ENCODE measurements at regions not wholly inside any gene's neighbourhood (a gene's known extent, or its start where the extent isn't known, plus 50 kb on each side); places are given as distances from the start of the nearest gene placed in this dataset.
"Not testable (repeated sequence)": the region's sequence is repeated elsewhere in the genome, so short reads cannot be mapped to it uniquely, and the experiment has no call there.

DNA sequence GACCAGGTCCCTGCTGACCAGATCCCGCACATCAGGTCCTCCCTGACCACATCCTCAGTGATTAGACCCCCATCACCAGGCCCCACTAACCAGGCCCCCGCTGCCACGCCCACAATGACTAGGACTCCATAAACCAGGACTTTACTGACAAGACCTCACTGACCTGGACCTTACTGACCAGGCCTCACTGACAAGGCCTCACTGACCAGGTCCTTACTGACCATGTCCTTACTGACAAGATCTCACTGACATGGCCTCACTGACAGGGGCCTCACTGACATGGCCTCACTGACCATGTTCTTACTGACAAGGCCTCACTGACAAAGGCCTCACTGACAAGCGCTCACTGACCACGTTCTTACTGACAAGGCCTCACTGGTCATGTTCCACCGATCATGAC, 107.9 kb upstream of the TEKT4 start:
- peaks cover 10% of the 10 kb centered on the region for H3K9me3 ChIP-seq (ENCODE audit: control insufficient read depth, insufficient read depth, low read length)
- intact Hi-C loops (cut with micrococcal nuclease): no loop called here
- DNase-seq (no peak), ATAC-seq (ENCODE audit: low read depth) (no peak)
- TF ChIP-seq CEBPB (IDR thresholded peaks at IDR 0.05; ENCODE audit: low read depth, low read length) (no peak), POLR2A (IDR thresholded peaks at IDR 0.05; ENCODE audit: low read depth, low read length) (no peak), RFX5 (IDR thresholded peaks at IDR 0.05; ENCODE audit: low read depth, low read length) (no peak), BHLHE40 (IDR thresholded peaks at IDR 0.05; ENCODE audit: low read depth, low read length) (no peak)
- TF ChIP-seq, protein P1, sequence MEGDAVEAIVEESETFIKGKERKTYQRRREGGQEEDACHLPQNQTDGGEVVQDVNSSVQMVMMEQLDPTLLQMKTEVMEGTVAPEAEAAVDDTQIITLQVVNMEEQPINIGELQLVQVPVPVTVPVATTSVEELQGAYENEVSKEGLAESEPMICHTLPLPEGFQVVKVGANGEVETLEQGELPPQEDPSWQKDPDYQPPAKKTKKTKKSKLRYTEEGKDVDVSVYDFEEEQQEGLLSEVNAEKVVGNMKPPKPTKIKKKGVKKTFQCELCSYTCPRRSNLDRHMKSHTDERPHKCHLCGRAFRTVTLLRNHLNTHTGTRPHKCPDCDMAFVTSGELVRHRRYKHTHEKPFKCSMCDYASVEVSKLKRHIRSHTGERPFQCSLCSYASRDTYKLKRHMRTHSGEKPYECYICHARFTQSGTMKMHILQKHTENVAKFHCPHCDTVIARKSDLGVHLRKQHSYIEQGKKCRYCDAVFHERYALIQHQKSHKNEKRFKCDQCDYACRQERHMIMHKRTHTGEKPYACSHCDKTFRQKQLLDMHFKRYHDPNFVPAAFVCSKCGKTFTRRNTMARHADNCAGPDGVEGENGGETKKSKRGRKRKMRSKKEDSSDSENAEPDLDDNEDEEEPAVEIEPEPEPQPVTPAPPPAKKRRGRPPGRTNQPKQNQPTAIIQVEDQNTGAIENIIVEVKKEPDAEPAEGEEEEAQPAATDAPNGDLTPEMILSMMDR (conservative IDR thresholded peaks at IDR 0.05; ENCODE audit: low read depth, low read length): no peak
- 62% methylated on average over 3 of the region's 6 CpGs; no CpG with 5 or more reads in 1 of the 2 experiments for WGBS, 2 experiments (ENCODE audit: extremely low coverage in 2 of 2, insufficient read length in 1 of 2)
- no peak overlapping the region for H3K14ac ChIP-seq (replicated peaks; ENCODE audit: low read depth, low read length)
- no peak overlapping the region for H2BK5ac ChIP-seq (ENCODE audit: low read depth, low read length, poor library complexity, severe bottlenecking)
- H3K36me3 ChIP-seq (ENCODE audit: control insufficient read depth, insufficient read depth, low read length): no peaks in the 10 kb centered on the region
- H3K23ac ChIP-seq (ENCODE audit: low read depth, low read length): no peak overlapping the region
- no peak overlapping the region for H3K27ac ChIP-seq (ENCODE audit: insufficient read depth, low read length)
- H3K9me1 ChIP-seq (ENCODE audit: insufficient read depth, low read length): no peaks in the 10 kb centered on the region
- no peaks in the 10 kb centered on the region for H3K27me3 ChIP-seq (ENCODE audit: control insufficient read depth, insufficient read depth, low read length)
- no peak overlapping the region for H2BK120ac ChIP-seq (ENCODE audit: low read depth, low read length)
- H3K9ac ChIP-seq (ENCODE audit: low read depth, low read length): no peak overlapping the region
- H3K79me1 ChIP-seq (ENCODE audit: low read depth in 1 of 2, low read length in 2 of 2): no peaks in the 10 kb centered on the region
- no peak overlapping the region for H3K4me3 ChIP-seq (ENCODE audit: insufficient read depth, low read depth, low read length)
- H3K4me1 ChIP-seq (ENCODE audit: control insufficient read depth, insufficient read depth, low read length): no peaks in the 10 kb centered on the region
- H4K20me1 ChIP-seq (ENCODE audit: insufficient read depth, low read length): no peaks in the 10 kb centered on the region
- H2AK5ac ChIP-seq (ENCODE audit: low read depth, low read length): no peak overlapping the region
- no TSS peak for BruUV-seq (replicated peaks)
- H4K91ac ChIP-seq (ENCODE audit: insufficient read depth, low read depth, low read length): no peak overlapping the region
- no peak overlapping the region for H4K5ac ChIP-seq (ENCODE audit: low read depth, low read length)
- no peak overlapping the region for H3K56ac ChIP-seq (ENCODE audit: extremely low read depth, insufficient read depth, low read length)
- no peak overlapping the region for H2AK9ac ChIP-seq (replicated peaks; ENCODE audit: low read depth, low read length, poor library complexity)
- dilution Hi-C loops (cut with HindIII; ENCODE audit: low sequenced_read_pairs, unreplicated experiment): no loop called here
- H4K8ac ChIP-seq (ENCODE audit: low read depth in 2 of 2, low read length in 2 of 2): no peak overlapping the region
- no peak overlapping the region for H2BK20ac ChIP-seq (ENCODE audit: low read depth, low read length)
- no peak overlapping the region for H2BK15ac ChIP-seq (ENCODE audit: low read depth, low read length)
- ChIA-PET CTCF (no interaction called here), POLR2A (ENCODE audit: unreplicated experiment) (no interaction called here)
- H3K4me2 ChIP-seq (ENCODE audit: low read depth, low read length): no peak overlapping the region
- no peak overlapping the region for H3K18ac ChIP-seq (ENCODE audit: low read depth, low read length)
- H2AFZ ChIP-seq (replicated peaks; ENCODE audit: low read length, poor library complexity): no peak overlapping the region
- in situ Hi-C loops (cut with MboI; ENCODE audit: low sequenced_read_pairs): no loop called here
- no peak overlapping the region for H3K4ac ChIP-seq (ENCODE audit: low read depth, low read length)

DNA sequence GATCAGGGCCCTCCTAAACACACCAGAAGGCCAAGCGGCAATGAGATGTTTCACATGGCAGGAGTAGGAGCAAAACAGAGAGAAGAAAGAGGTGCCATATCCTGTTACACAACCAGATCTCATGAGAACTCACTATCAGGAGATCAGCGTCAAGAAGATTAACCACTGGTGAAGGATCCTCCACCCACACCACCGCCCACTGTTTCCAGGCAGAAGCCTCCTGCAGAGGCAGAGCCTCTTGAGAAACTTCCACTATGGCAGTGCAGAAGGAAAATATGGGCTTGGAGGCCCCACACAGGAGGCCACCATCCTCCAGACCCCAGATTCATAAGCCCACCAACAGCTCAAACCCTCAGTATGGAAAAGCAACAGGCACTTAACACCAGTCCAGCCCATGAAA, 106.9 kb upstream of the TEKT4 start:
- H3K56ac ChIP-seq (ENCODE audit: extremely low read depth, insufficient read depth, low read length); H3K36me3 ChIP-seq (ENCODE audit: control insufficient read depth, insufficient read depth, low read length); H4K8ac ChIP-seq (ENCODE audit: low read depth in 2 of 2, low read length in 2 of 2); H2BK5ac ChIP-seq (ENCODE audit: low read depth, low read length, poor library complexity, severe bottlenecking); H3K4me1 ChIP-seq (ENCODE audit: control insufficient read depth, insufficient read depth, low read length); H2BK120ac ChIP-seq (ENCODE audit: low read depth, low read length); POLR2A ChIA-PET (ENCODE audit: unreplicated experiment); H2AK5ac ChIP-seq (ENCODE audit: low read depth, low read length); H3K4me3 ChIP-seq (ENCODE audit: insufficient read depth, low read depth, low read length); H2BK15ac ChIP-seq (ENCODE audit: low read depth, low read length); H4K20me1 ChIP-seq (ENCODE audit: insufficient read depth, low read length); BruUV-seq (replicated peaks); in situ Hi-C loops (cut with MboI; ENCODE audit: low sequenced_read_pairs); H3K18ac ChIP-seq (ENCODE audit: low read depth, low read length); intact Hi-C loops (cut with micrococcal nuclease); H2AK9ac ChIP-seq (replicated peaks; ENCODE audit: low read depth, low read length, poor library complexity); H3K23ac ChIP-seq (ENCODE audit: low read depth, low read length); H3K4ac ChIP-seq (ENCODE audit: low read depth, low read length); H3K79me1 ChIP-seq (ENCODE audit: low read depth in 1 of 2, low read length in 2 of 2); H3K27me3 ChIP-seq (ENCODE audit: control insufficient read depth, insufficient read depth, low read length); H2AFZ ChIP-seq (replicated peaks; ENCODE audit: low read length, poor library complexity); H3K14ac ChIP-seq (replicated peaks; ENCODE audit: low read depth, low read length); CTCF ChIA-PET; dilution Hi-C loops (cut with HindIII; ENCODE audit: low sequenced_read_pairs, unreplicated experiment); DNase-seq; ATAC-seq (ENCODE audit: low read depth); H4K91ac ChIP-seq (ENCODE audit: insufficient read depth, low read depth, low read length); H3K9ac ChIP-seq (ENCODE audit: low read depth, low read length); H3K9me1 ChIP-seq (ENCODE audit: insufficient read depth, low read length); H4K5ac ChIP-seq (ENCODE audit: low read depth, low read length); H3K27ac ChIP-seq (ENCODE audit: insufficient read depth, low read length); H3K4me2 ChIP-seq (ENCODE audit: low read depth, low read length); H2BK20ac ChIP-seq (ENCODE audit: low read depth, low read length): not testable (repeated sequence)
- WGBS, 2 experiments (ENCODE audit: extremely low coverage in 2 of 2, insufficient read length in 1 of 2): 67% methylated on average over 1 of the region's 3 CpGs; no CpG with 5 or more reads in 1 of the 2 experiments
- H3K9me3 ChIP-seq (ENCODE audit: control insufficient read depth, insufficient read depth, low read length): peaks cover 11% of the 10 kb centered on the region
